ENCODE measurements at regions not wholly inside any gene's neighbourhood (a gene's known extent, or its start where the extent isn't known, plus 50 kb on each side); places are given as distances from the start of the nearest gene placed in this dataset.
A peak's percentile ranks its signal among the peaks of the same experiment; 100 is the strongest.

DNA sequence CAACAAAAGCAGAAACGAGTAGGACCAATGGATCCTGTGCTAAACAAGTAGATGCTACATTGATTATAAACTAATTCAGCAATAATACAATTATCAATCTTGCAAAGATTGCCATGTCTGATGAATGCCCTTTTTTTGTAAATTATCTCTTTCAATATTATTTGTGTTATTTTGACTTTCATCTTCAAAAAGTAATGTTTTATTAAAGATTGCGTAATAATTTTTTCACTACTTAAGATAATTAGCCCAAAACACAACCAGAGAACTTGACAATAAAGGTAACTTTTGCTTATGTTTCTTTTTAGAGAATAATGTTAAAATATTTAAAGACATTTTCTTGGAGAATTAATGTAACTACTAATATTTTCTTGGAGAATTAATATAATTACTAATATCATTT is 553.8 kb upstream of the VSTM2A start:
- DNase-seq: no peak

DNA sequence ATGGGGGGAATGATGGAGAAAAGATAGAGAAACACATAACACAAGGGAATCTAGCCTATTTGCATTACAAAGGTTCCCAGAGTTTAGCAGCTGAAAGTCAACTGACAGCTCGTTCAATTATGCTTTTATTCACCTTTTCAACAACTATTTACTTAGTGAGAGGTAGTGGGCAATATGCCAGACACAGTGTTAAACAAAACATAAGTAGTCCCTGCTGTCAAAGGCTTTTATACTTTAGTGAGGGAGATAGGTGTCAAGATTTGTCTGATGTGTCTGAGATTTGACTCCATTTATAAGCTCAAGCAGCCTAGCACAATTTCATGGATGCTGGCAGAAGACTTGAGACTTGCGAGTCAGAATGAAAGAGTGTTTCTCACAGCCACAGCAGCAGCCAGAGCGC is 549.0 kb upstream of the VSTM2A start:
- DNase-seq: peak; percentile 94

GRCh38 chr7:53996876-53997275 is 545.3 kb upstream of the VSTM2A start:
- DNase-seq: peak; percentile 8

DNA sequence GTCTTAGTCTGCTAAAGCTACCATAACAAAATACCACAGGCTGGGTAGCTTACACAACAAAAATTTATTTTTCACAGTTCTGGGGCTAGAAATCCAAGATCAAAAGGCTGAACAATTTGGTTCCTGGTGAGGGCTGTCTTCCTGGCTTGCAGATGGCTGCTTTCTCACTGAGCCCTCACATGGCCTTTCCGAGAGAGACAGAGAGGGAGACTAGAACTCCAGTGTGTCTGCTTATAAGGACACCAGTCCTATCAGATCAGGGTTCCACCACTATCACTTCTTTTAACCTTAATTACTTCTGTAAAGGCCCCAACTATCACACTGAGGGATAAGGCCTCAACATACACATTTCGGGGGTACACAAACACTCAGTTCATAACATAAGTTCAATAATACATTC is 527.4 kb upstream of the VSTM2A start:
- DNase-seq: no peak

- no peak for DNase-seq
Measured at GRCh38 chr7:54015251-54015650, 526.9 kb upstream of the VSTM2A start.

GRCh38 chr7:54037873-54038272 is 504.3 kb upstream of the VSTM2A start:
- DNase-seq: no peak

DNA sequence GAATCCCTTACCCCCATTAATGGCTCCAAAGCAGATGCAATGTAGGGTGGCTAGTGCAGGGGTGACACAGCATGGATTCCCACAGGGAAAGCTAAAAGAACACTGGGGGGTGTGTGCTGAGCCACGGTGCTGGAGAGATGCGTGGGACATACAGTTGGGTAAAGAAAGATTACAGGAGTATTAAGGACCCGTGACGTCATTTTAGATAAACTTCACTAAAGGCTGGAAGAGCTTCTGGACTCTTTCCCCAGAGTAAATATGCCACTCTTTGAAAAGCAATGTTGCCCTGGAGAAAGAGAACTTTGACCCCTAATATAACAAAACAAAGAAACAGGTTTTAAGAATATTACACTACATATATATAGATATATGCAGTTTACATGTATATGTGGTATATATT is 481.5 kb upstream of the VSTM2A start:
- no peak for DNase-seq

DNA sequence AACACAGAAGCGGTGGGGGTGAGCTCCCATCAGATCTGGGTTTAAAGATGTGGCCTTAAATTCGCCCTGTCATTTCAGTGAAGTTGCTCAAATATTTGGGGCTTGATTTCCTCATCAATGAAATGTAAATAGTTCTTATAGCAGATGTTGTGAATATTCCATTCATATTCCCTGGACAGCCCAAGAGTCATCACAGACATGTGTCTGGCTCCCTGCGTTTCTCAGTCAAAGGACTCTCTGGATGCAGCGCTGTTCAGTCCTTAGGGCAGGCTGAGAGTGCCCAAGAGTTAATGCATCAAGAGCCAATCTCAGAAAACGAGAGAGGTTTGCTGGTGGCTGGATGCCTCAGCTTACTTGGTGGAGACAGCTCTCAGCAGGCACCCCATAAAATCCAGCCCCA is 475.5 kb upstream of the VSTM2A start:
- no peak for DNase-seq

DNA sequence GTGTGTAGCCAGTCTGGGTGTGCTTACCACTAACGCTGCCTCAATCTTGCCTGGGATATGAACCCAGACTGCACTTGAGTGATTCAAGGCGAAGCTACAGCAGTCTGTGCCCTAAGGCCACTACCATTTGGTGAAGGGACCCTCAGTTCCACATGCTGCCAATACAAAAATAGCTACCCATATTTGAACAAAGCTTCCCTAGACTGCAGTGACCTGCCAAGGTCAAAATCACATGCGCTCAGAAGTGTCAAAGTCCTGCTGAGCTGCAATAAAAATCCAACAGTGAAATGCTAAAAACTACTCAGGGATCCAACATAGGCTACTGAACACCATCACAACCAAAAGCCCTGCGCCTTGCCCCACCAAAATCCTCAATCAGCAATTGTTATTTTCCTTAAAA is 472.3 kb upstream of the VSTM2A start:
- DNase-seq: no peak

DNA sequence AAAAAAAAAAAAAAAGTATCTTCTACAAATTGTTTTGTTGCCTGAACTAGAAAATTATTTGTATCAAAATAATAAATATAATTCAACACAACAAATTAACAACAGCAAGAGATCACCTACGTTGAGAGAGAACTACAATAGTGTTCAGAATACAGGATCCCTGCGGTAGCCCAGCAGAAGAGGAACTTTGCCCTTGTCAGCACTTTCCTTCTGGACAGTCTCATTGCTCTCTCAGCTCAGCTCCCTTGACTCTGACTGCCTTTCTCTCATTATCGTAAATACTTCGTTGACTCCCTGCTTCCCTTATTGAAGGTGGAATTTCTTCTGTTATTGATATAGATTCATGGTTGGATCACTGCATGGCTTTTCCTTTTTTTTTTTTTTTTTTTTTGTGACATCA is 469.5 kb upstream of the VSTM2A start:
- no peak for DNase-seq

DNA sequence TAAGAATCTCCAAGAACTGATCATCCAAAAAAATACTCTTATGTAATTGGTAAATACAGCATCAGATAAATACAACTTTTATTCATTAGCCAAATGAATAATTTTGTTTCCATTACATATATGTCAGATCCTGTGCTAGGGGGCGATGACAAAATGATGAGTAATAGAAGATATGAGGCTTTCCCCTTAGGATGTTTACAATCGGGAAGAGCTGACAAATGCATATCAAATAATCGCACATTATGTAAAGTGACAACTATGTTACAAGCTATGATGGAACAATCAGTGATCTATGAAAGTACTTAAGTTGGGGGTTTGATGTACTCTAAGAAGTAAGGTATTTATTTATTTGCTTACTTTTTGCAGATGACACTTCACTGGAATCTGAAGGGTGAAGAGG is 465.6 kb upstream of the VSTM2A start:
- no peak for DNase-seq

DNA sequence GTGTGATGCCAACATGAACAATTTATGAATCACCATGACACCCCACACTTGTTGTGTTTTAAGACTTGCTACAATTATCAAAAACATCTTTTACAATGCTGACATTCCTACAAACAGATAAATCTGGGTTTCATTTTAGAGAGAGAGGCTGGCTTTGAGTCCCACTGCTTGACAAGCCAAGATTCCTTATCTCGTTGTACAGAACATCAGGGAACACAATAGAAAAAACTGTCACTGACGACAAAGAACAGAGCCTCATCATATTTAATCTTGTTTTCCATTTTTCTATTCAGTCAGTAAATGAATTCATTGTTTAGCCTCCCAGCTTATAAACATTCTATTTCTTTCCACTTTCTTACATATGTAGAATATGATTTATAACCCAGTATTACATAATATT is 461.6 kb upstream of the VSTM2A start:
- DNase-seq: no peak

DNA sequence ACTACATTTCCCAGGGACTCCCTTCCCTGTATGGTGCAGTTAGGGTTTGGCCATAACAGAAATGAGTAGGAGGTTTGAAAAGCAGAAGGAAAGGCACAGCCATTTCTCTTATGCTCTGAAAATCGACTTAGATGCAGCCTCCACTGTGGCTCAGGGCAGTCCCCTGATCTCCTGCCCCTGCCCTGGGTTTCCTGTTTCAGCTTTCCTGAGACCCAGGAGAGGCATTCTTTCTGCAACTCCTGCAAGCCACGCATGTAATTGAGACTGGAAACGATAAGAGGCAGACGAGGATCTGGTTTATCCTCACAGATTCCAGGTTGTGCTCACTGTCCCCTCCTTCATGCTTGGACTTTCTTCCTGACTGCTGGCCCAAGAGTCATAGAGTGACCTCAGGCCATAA is 461.2 kb upstream of the VSTM2A start:
- no peak for DNase-seq

DNA sequence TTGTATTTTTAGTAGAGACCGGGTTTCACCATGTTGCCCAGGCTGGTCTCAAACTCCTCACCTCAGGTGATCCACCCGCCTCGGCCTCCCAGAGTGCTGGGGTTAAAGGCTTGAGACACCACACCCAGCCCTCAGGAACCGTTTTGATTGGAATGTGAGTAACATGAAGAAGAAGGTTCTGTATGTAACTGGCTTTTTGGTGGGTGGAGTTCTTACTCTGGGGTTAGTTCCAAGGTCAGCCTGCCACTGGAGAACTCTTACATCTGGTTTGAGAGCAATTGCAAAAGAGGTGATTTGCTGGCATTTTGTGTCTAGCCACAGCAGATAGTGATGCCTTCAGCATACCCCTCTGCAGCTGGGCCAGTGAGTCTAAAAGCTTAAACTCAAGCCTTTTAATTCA is 457.8 kb upstream of the VSTM2A start:
- DNase-seq: no peak

- no peak for DNase-seq
Measured at GRCh38 chr7:54090652-54091213, 451.4 kb upstream of the VSTM2A start.

DNA sequence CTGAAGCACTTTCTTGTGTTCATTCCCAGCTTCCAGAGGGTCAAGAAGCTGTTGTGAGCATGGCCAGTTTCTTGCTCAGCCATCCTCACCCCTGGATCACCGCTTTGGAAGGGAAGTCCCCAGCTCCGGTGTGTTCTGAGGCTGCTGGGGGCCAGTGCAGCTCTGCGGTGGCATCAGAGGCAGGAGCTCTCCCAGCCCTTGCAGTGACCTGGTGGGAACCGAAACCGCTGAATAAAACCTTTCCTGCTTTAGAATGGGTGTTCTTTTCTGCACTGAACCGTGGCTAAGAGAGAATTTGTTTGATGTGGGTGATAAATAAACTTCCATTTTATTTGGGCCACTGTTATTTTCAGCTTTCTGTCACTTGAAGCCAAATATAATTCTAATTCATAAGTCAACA is 450.9 kb upstream of the VSTM2A start:
- no peak for DNase-seq

DNA sequence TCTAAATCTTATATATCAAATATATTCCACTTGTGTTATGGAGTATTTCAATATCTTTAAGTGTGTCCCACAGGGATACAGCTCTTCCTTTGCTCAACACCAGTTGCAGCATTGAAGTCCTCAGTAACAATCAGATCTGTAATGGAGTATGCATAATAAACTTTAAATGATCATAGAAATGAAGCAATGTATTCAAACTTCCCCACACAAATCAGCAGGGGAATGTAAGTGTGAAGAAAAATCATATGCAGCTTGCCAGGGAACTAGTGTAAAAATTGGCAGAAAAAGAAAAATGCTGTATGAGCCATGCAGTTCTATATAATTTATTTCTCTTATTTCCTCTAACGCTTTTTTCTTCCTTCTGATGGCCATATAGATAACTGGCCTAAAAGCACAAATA is 444.3 kb upstream of the VSTM2A start:
- no peak for DNase-seq

DNA sequence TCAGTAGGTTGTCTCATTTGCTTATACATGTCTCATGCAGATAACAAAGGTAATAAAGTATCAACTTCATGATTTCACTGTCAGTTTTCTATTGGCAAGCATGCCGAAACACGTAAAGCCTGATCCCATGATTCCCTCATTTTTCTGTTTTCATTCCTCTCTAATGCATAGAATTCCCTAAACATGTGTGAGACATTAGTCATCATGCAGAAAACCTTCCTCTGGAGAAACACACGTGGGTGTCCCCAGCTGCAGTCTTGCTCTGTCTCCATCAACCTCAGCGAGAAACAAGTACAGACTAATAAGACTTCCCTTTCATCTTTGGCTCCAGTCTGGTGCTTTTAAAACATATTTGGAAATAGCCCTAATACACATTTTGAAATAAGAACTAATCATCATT is 432.7 kb upstream of the VSTM2A start:
- no peak for DNase-seq

- DNase-seq: no peak
Measured at GRCh38 chr7:54111814-54112511, 430.2 kb upstream of the VSTM2A start.

DNA sequence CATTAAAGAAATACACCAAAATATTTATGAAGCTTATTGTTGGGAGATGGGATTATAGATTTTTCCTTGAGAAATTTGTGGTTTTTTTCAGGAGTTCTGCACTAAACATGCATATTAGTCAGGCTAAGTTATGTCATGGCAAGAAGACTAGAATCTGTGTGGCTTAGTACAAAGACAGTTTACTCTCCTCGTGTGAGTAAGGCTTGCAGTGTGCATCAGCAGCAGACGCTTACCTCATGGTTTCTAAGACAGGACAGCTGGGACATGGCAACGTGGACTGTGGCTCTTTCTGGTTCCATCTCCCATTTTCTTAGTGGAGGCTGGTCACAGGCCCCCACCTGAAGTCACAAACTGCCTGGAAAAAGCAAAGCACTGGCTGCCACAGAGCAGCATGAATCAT is 429.6 kb upstream of the VSTM2A start:
- no peak for DNase-seq

DNA sequence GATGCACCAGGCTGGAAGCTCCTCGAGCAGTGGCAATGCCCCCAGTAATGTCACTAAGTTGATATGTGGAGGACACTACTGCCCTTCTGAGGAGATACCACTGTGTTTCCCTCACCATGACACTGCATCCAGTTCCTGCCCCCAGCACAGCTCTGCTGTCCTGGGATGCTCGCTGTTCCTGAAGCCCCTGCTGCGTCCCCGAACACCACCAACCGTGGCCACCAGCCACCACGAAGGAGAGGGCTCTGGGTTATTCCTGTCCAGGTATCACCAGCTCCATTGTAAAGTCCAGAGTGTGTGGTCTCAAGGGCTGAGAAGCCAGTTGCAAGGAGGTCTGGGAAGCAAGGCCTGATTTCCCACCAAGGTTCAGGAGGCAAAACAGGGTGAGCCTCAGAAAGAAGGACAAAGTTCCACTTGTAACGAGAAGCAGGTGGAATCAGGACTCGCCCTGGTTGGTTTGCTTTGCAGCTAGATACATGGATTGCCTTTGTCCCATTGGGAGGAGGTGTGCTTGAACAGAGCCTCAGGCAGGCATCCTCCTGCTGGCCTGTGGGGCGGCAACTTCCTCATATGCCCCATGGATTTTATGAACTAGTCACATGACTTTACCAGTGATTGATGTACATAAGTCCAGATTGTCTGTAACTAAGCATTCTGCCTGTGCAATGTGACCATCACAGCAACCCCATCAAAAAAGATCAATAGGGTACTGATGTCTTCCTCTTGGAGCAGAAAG is 427.0 kb upstream of the VSTM2A start:
- no peak for DNase-seq

GRCh38 chr7:54116956-54117355 is 425.2 kb upstream of the VSTM2A start:
- no peak for DNase-seq

- no peak for DNase-seq
Measured at GRCh38 chr7:54129035-54129434, 413.1 kb upstream of the VSTM2A start.

DNA sequence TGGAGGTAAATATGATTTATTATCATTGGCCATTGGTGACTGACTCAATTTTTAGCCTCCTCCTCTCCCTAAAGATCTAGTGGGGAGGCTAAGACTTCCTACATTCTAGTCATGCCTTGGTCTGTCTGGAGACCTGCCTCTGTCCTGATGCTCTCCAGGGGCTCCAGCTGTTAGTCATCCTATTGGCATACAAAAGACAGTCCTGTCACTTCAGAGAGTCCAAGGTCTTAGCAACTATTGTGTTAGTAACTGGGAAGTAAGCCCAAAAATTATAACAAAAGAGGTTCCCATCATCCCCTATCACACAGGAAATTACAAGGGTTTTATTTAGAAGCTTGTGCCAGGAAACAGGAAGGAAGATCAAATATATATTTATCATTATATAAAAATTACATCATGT is 400.6 kb upstream of the VSTM2A start:
- DNase-seq: no peak

GRCh38 chr7:54145716-54146115 is 396.5 kb upstream of the VSTM2A start:
- no peak for DNase-seq
